ENCODE measurements at regions not wholly inside any gene's neighbourhood (a gene's known extent, or its start where the extent isn't known, plus 50 kb on each side); places are given as distances from the start of the nearest gene placed in this dataset.

- peak overlapping the region; percentile 14 for H3K4me3 Mint-ChIP-seq
- H3K27ac Mint-ChIP-seq = peak overlapping the region; percentile 63
- DNase-seq = no peak
- H3K4me1 Mint-ChIP-seq = peaks cover 53% of the 10 kb centered on the region
- H3K9me3 Mint-ChIP-seq = no peaks in the 10 kb centered on the region
- H3K36me3 Mint-ChIP-seq (ENCODE audit: low read depth) = no peaks in the 10 kb centered on the region
- no peak for TF ChIP-seq CTCF (IDR thresholded peaks at IDR 0.05)
- no peaks in the 10 kb centered on the region for H3K27me3 Mint-ChIP-seq (ENCODE audit: low read depth, poor library complexity)
These were observed 79.0 kb downstream of the TMEM30B start for GRCh38 chr14:61202124-61202523.

- H3K4me3 Mint-ChIP-seq = no peak overlapping the region
These were observed 80.0 kb downstream of the TMEM30B start for GRCh38 chr14:61201171-61201570.

GRCh38 chr14:61197416-61197815, 83.7 kb downstream of the TMEM30B start:
- H3K27ac Mint-ChIP-seq = peak overlapping the region; percentile 33
- H3K9me3 Mint-ChIP-seq = peaks cover 8% of the 10 kb centered on the region
- no peak for TF ChIP-seq CTCF (IDR thresholded peaks at IDR 0.05)
- no peak for DNase-seq
- H3K36me3 Mint-ChIP-seq (ENCODE audit: low read depth) = peaks cover 6% of the 10 kb centered on the region
- H3K27me3 Mint-ChIP-seq (ENCODE audit: low read depth, poor library complexity) = no peaks in the 10 kb centered on the region
- no peak overlapping the region for H3K4me3 Mint-ChIP-seq
- H3K4me1 Mint-ChIP-seq = peaks cover 82% of the 10 kb centered on the region

More at GRCh38 chr14:61201171-61201570, 80.0 kb downstream of the TMEM30B start:
- peaks cover 61% of the 10 kb centered on the region for H3K4me1 Mint-ChIP-seq
- H3K36me3 Mint-ChIP-seq (ENCODE audit: low read depth) = no peaks in the 10 kb centered on the region
- no peak overlapping the region for H3K27ac Mint-ChIP-seq
- DNase-seq = no peak
- H3K9me3 Mint-ChIP-seq = no peaks in the 10 kb centered on the region
- TF ChIP-seq CTCF (IDR thresholded peaks at IDR 0.05) = no peak
- no peaks in the 10 kb centered on the region for H3K27me3 Mint-ChIP-seq (ENCODE audit: low read depth, poor library complexity)

GRCh38 chr14:61196792-61197191, 84.3 kb downstream of the TMEM30B start:
- peaks cover 6% of the 10 kb centered on the region for H3K36me3 Mint-ChIP-seq (ENCODE audit: low read depth)
- H3K4me3 Mint-ChIP-seq = no peak overlapping the region
- DNase-seq = no peak
- peaks cover 8% of the 10 kb centered on the region for H3K9me3 Mint-ChIP-seq
- no peaks in the 10 kb centered on the region for H3K27me3 Mint-ChIP-seq (ENCODE audit: low read depth, poor library complexity)
- peaks cover 82% of the 10 kb centered on the region for H3K4me1 Mint-ChIP-seq
- no peak for TF ChIP-seq CTCF (IDR thresholded peaks at IDR 0.05)
- peak overlapping the region; percentile 33 for H3K27ac Mint-ChIP-seq

- peaks cover 6% of the 10 kb centered on the region for H3K36me3 Mint-ChIP-seq (ENCODE audit: low read depth)
- no peak overlapping the region for H3K4me3 Mint-ChIP-seq
- peaks cover 83% of the 10 kb centered on the region for H3K4me1 Mint-ChIP-seq
These were observed 85.1 kb downstream of the TMEM30B start for GRCh38 chr14:61196034-61196433.

More at GRCh38 chr14:61196034-61196433, 85.1 kb downstream of the TMEM30B start:
- no peak for TF ChIP-seq CTCF (IDR thresholded peaks at IDR 0.05)
- no peak for DNase-seq
- Mint-ChIP-seq H3K9me3 (peaks cover 8% of the 10 kb centered on the region), H3K27me3 (ENCODE audit: low read depth, poor library complexity) (no peaks in the 10 kb centered on the region), H3K27ac (peak overlapping the region; percentile 57)

All from nephron progenitor cell (in vitro differentiated cells).